HepG2 (cell line): ENCODE measurements at regions not wholly inside any gene's neighbourhood (a gene's known extent, or its start where the extent isn't known, plus 50 kb on each side); places are given as distances from the start of the nearest gene placed in this dataset.

ENCODE experiments used
- AKNA ChIP-seq: sonication (generic); formaldehyde crosslinking; IDR thresholded peaks from 2 replicates; pipeline ENCODE4 v1.4.0; 2020; ENCODE audit warnings: missing genetic modification reagents, borderline replicate concordance
- CBX1 ChIP-seq: IDR thresholded peaks from one replicate; pipeline ENCODE4 v1.6.1; 2016; ENCODE audit warnings: antibody characterized with exemption, low read depth
- CREBL2 ChIP-seq: sonication (generic); formaldehyde crosslinking; IDR thresholded peaks from 2 replicates; pipeline ENCODE4 v1.8.1; 2023; ENCODE audit warnings: missing genetic modification reagents, mild to moderate bottlenecking, borderline replicate concordance
- HOXA9 ChIP-seq: sonication (generic); formaldehyde crosslinking; IDR thresholded peaks from 2 replicates; pipeline ENCODE4 v1.8.1; 2022; ENCODE audit warnings: missing genetic modification reagents, mild to moderate bottlenecking, moderate library complexity, borderline replicate concordance
- MATR3 ChIP-seq: sonication (generic); formaldehyde crosslinking; IDR thresholded peaks from 2 replicates; pipeline ENCODE4 v1.4.0; 2020; ENCODE audit warnings: missing genetic modification reagents
- MBD4 ChIP-seq: IDR thresholded peaks from 2 replicates; pipeline ENCODE4 v1.6.1; 2012; ENCODE audit warnings: low read length, inconsistent platforms, borderline replicate concordance
- MED13 ChIP-seq: sonication (generic); formaldehyde crosslinking; IDR thresholded peaks from 2 replicates; pipeline ENCODE4 v1.5.0; 2020; ENCODE audit warnings: missing genetic modification reagents
- NFKBIZ ChIP-seq: IDR thresholded peaks from 2 replicates; pipeline ENCODE4 v1.6.1; 2018; ENCODE audit warnings: missing genetic modification reagents, missing compliant biosample characterization
- PHB2 ChIP-seq: fragments of 450-650 bp; IDR thresholded peaks from 2 replicates; pipeline ENCODE4 v1.6.1; 2018; ENCODE audit not compliant: partially characterized antibody
- RXRB ChIP-seq: IDR thresholded peaks from 2 replicates; pipeline ENCODE4 v1.6.1; 2016; ENCODE audit warnings: borderline replicate concordance, missing genetic modification reagents, missing compliant biosample characterization
- SNRNP70 ChIP-seq: fragments of 200-400 bp; formaldehyde crosslinking; IDR thresholded peaks from 2 replicates; pipeline ENCODE4 v1.6.1; 2017; ENCODE audit warnings: mild to moderate bottlenecking, low read depth, low read length, moderate library complexity
- SPEN ChIP-seq: sonication (generic); formaldehyde crosslinking; IDR thresholded peaks from 2 replicates; pipeline ENCODE4 v1.5.1; 2020; ENCODE audit warnings: low read depth, mild to moderate bottlenecking, missing genetic modification reagents
- SSRP1 ChIP-seq: IDR thresholded peaks from 2 replicates; pipeline ENCODE4 v1.6.1; 2016; ENCODE audit warnings: control low read depth
- TBL1XR1 ChIP-seq: fragments of 150-350 bp; IDR thresholded peaks from 2 replicates; pipeline ENCODE4 v1.6.1; 2014; ENCODE audit warnings: borderline replicate concordance, low read length; ENCODE audit not compliant: partially characterized antibody
- TCF7L2 ChIP-seq: IDR thresholded peaks from 2 replicates; pipeline ENCODE4 v1.6.1; 2011; ENCODE audit warnings: mild to moderate bottlenecking, low read depth, low read length, moderate library complexity
- TGIF2 ChIP-seq: IDR thresholded peaks from 2 replicates; pipeline ENCODE4 v1.6.1; 2016; ENCODE audit warnings: control low read depth, missing compliant biosample characterization
- ZNF260 ChIP-seq: sonication (generic); formaldehyde crosslinking; IDR thresholded peaks from 2 replicates; pipeline ENCODE4 v1.4.0; 2020; ENCODE audit warnings: missing genetic modification reagents, low read depth, mild to moderate bottlenecking, borderline replicate concordance
- ZNF329 ChIP-seq: sonication (generic); formaldehyde crosslinking; IDR thresholded peaks from 2 replicates; pipeline ENCODE4 v1.9.0; 2021; ENCODE audit warnings: low read depth, mild to moderate bottlenecking, missing genetic modification reagents
- ZNF644 ChIP-seq: IDR thresholded peaks from 2 replicates; pipeline ENCODE4 v1.6.1; 2016; ENCODE audit warnings: low read depth
- ZNF761 ChIP-seq: sonication (generic); formaldehyde crosslinking; conservative IDR thresholded peaks from 2 replicates; pipeline ENCODE4 v1.4.0; 2020; ENCODE audit warnings: mild to moderate bottlenecking, missing genetic modification reagents
- ZSCAN25 ChIP-seq: sonication (generic); formaldehyde crosslinking; IDR thresholded peaks from 2 replicates; pipeline ENCODE4 v1.8.0; 2022; ENCODE audit warnings: mild to moderate bottlenecking, missing genetic modification reagents
- TF ChIP-seq, protein P1 (sequence below): sonication (generic); formaldehyde crosslinking; IDR thresholded peaks from 2 replicates; pipeline ENCODE4 v1.4.0; 2020; ENCODE audit warnings: missing genetic modification reagents

- TF ChIP-seq AKNA (no peak), SSRP1 (CRISPR knock-in tag) (peak; percentile 28; the same call in 1 of the 2 replicates), TBL1XR1 (no peak), ZSCAN25 (CRISPR knock-in tag) (peak; percentile 31; the same call in 1 of the 2 replicates), ZNF260 (CRISPR knock-in tag) (no peak), RXRB (CRISPR knock-in tag) (peak; percentile 63; the same call in 1 of the 2 replicates), TGIF2 (CRISPR knock-in tag) (no peak; the same call in 1 of the 2 replicates), CREBL2 (CRISPR knock-in tag) (peak; percentile 67; the same call in 1 of the 2 replicates), TCF7L2 (no peak), CBX1 (peak; percentile 32), NFKBIZ (peak; percentile 80), HOXA9 (no peak), ZNF761 (CRISPR knock-in tag) (peak; percentile 95), SNRNP70 (no peak), ZNF329 (CRISPR knock-in tag) (no peak), MATR3 (no peak), PHB2 (no peak), MBD4 (no peak; the same call in 1 of the 2 replicates), MED13 (CRISPR knock-in tag) (no peak), SPEN (CRISPR knock-in tag) (peak; percentile 52; the same call in 1 of the 2 replicates), ZNF644 (CRISPR knock-in tag) (peak; percentile 63)
- TF ChIP-seq, protein P1, sequence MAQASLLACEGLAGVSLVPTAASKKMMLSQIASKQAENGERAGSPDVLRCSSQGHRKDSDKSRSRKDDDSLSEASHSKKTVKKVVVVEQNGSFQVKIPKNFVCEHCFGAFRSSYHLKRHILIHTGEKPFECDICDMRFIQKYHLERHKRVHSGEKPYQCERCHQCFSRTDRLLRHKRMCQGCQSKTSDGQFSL (CRISPR knock-in tag) = no peak
These were observed 215.3 kb upstream of the ZNF32 start (continued) for GRCh38 chr10:43863859-43864591.
